ENCODE measurements at regions not wholly inside any gene's neighbourhood (a gene's known extent, or its start where the extent isn't known, plus 50 kb on each side); places are given as distances from the start of the nearest gene placed in this dataset.

DNA sequence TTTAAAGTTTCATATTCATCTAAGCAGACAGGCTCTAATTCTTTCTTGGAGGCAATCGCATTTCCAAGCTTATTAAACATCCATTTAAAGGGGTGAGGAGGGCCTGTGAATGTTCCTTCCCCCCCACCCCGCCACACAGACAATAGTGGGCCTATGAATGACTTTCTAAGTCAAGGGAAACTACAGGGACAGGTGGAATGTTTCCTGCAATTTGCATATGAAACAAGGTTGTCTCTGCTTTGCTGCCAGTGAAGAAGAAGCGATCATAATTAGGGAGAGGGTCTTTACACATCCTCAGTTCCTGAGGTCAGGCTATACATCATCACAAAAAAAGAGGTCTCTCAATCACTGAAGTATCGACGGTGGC lies 127.9 kb upstream of the OPCML start:
- TF ChIP-seq POLR2A (IDR thresholded peaks at IDR 0.05; ENCODE audit: low read depth, low read length) (no peak), TAF1 (IDR thresholded peaks at IDR 0.05; ENCODE audit: low read depth, low read length) (no peak), POU2F2 (IDR thresholded peaks at IDR 0.05; ENCODE audit: low read depth, low read length) (no peak), POLR2AphosphoS5 (IDR thresholded peaks at IDR 0.05; ENCODE audit: low read depth, low read length) (no peak)
